ENCODE measurements at regions not wholly inside any gene's neighbourhood (a gene's known extent, or its start where the extent isn't known, plus 50 kb on each side); places are given as distances from the start of the nearest gene placed in this dataset.

GRCh38 chr18:76741346-76741745 lies 81.0 kb upstream of the ZNF236 start:
- intact Hi-C loops (cut with micrococcal nuclease; ENCODE audit: unreplicated experiment) (no loop called here), in situ Hi-C loops (cut with HindIII; ENCODE audit: low pct_unique_long_range_greater_than_20kb, low sequenced_read_pairs) (no loop called here)
- ATAC-seq (no peak), DNase-seq (ENCODE audit: low read depth, low spot score) (no peak)
- POLR2A ChIA-PET = no interaction called here
- Histone ChIP-seq H3K4me3 (ENCODE audit: low read depth in 2 of 2, low read length in 2 of 2) (no peak overlapping the region), H3K36me3 (ENCODE audit: control insufficient read depth, insufficient read depth, low read length) (no peaks in the 10 kb centered on the region), H3K27ac (ENCODE audit: low read length) (no peak overlapping the region; the same call in 1 of the 2 replicates), H3K9me3 (ENCODE audit: control insufficient read depth, insufficient read depth, low read depth, low read length) (no peaks in the 10 kb centered on the region), H3K27me3 (ENCODE audit: control insufficient read depth, insufficient read depth, low read length) (no peaks in the 10 kb centered on the region), H3K4me1 (ENCODE audit: control insufficient read depth, insufficient read depth, low read length) (peaks cover 13% of the 10 kb centered on the region)
- no TSS peak for BruUV-seq (replicated peaks)
- CTCF ChIA-PET = interaction anchor here (0.7 kb wide), 1 partner anchor 31 kb away, joined by 5 read pairs; no protein-coding TSS in a partner anchor
- TF ChIP-seq REST (IDR thresholded peaks at IDR 0.05; ENCODE audit: insufficient read depth in 1 of 2, low read depth in 2 of 2, low read length in 1 of 2) = no peak
- TF ChIP-seq CTCF (IDR thresholded peaks at IDR 0.05) = no peak
- no peak for TF ChIP-seq TCF7L2 (IDR thresholded peaks at IDR 0.05; ENCODE audit: low read depth, low read length)
- TF ChIP-seq SIN3A (IDR thresholded peaks at IDR 0.05; ENCODE audit: borderline replicate concordance, insufficient read depth, low read depth, low read length) = no peak
- no peak for TF ChIP-seq POLR2AphosphoS5 (IDR thresholded peaks at IDR 0.05; ENCODE audit: low read depth, low read length)

DNA sequence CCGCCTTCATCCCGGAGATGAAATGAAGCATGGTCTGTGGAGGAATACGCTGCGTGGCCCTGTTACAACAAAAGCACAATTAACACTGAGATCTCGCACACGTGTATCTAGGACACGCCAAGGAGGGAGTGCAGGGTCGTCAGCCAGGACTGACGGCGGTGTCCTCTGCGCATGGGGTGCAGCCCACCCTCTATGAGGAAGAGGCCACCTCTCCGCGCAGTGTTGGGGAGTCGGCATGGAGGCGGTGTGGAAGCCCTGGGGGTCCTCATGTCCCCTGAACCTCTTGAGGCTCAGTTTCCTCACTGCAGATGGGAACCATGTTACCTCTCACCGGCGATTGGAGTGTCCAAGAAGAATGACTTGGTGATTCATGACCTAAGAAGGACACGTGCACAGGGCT lies 86.0 kb upstream of the ZNF236 start:
- ATAC-seq (no peak), DNase-seq (ENCODE audit: low read depth, low spot score) (no peak)
- TF ChIP-seq SIN3A (IDR thresholded peaks at IDR 0.05; ENCODE audit: borderline replicate concordance, insufficient read depth, low read depth, low read length) = no peak
- no peak for TF ChIP-seq CTCF (IDR thresholded peaks at IDR 0.05)
- no peak for TF ChIP-seq POLR2AphosphoS5 (IDR thresholded peaks at IDR 0.05; ENCODE audit: low read depth, low read length)
- TF ChIP-seq REST (IDR thresholded peaks at IDR 0.05; ENCODE audit: insufficient read depth in 1 of 2, low read depth in 2 of 2, low read length in 1 of 2) = no peak
- no peak for TF ChIP-seq TCF7L2 (IDR thresholded peaks at IDR 0.05; ENCODE audit: low read depth, low read length)
- Histone ChIP-seq H3K9me3 (ENCODE audit: control insufficient read depth, insufficient read depth, low read depth, low read length) (no peaks in the 10 kb centered on the region), H3K4me1 (ENCODE audit: control insufficient read depth, insufficient read depth, low read length) (peaks cover 13% of the 10 kb centered on the region), H3K36me3 (ENCODE audit: control insufficient read depth, insufficient read depth, low read length) (no peaks in the 10 kb centered on the region), H3K4me3 (ENCODE audit: low read depth in 2 of 2, low read length in 2 of 2) (no peak overlapping the region), H3K27me3 (ENCODE audit: control insufficient read depth, insufficient read depth, low read length) (no peaks in the 10 kb centered on the region), H3K27ac (ENCODE audit: low read length) (no peak overlapping the region)
- POLR2A ChIA-PET = no interaction called here
- intact Hi-C loops (cut with micrococcal nuclease; ENCODE audit: unreplicated experiment) (no loop called here), in situ Hi-C loops (cut with HindIII; ENCODE audit: low pct_unique_long_range_greater_than_20kb, low sequenced_read_pairs) (no loop called here)
- no TSS peak for BruUV-seq (replicated peaks)
- CTCF ChIA-PET = no interaction called here
